Ectodermal cell (in vitro differentiated cells): ENCODE measurements at regions not wholly inside any gene's neighbourhood (a gene's known extent, or its start where the extent isn't known, plus 50 kb on each side); places are given as distances from the start of the nearest gene placed in this dataset.

Source experiments
- H3K27ac ChIP-seq: 2 replicates; pipeline ENCODE4 v1.7.0; 2013; ENCODE audit warnings: mild to moderate bottlenecking, low read depth, low read length; ENCODE audit not compliant: insufficient read depth, poor library complexity, severe bottlenecking
- H3K27me3 ChIP-seq: 2 replicates; pipeline ENCODE4 v1.7.0; 2013; ENCODE audit warnings: mild to moderate bottlenecking, low read length; ENCODE audit not compliant: insufficient read depth, control insufficient read depth, poor library complexity, severe bottlenecking
- H3K36me3 ChIP-seq: one replicate; pipeline ENCODE4 v1.7.0; 2013; ENCODE audit warnings: low read length; ENCODE audit not compliant: control insufficient read depth, insufficient read depth
- H3K4me1 ChIP-seq: one replicate; pipeline ENCODE4 v1.7.0; 2013; ENCODE audit warnings: low read length; ENCODE audit not compliant: control insufficient read depth, insufficient read depth
- H3K4me3 ChIP-seq: 2 replicates; pipeline ENCODE4 v1.7.0; 2013; ENCODE audit warnings: low read depth, low read length, control low read depth; ENCODE audit not compliant: insufficient read depth
- H3K9me3 ChIP-seq: 2 replicates; pipeline ENCODE4 v1.7.0; 2013; ENCODE audit warnings: mild to moderate bottlenecking, low read length, moderate library complexity; ENCODE audit not compliant: control insufficient read depth
- WGBS, 2 experiments: methylation state at CpG; one replicate each; pipeline ENCODE4 v1.1.7; 2013; ENCODE audit warnings: missing lambda C conversion rate in 2 of 2; 5-methylcytosine and 5-hydroxymethylcytosine counted together

DNA sequence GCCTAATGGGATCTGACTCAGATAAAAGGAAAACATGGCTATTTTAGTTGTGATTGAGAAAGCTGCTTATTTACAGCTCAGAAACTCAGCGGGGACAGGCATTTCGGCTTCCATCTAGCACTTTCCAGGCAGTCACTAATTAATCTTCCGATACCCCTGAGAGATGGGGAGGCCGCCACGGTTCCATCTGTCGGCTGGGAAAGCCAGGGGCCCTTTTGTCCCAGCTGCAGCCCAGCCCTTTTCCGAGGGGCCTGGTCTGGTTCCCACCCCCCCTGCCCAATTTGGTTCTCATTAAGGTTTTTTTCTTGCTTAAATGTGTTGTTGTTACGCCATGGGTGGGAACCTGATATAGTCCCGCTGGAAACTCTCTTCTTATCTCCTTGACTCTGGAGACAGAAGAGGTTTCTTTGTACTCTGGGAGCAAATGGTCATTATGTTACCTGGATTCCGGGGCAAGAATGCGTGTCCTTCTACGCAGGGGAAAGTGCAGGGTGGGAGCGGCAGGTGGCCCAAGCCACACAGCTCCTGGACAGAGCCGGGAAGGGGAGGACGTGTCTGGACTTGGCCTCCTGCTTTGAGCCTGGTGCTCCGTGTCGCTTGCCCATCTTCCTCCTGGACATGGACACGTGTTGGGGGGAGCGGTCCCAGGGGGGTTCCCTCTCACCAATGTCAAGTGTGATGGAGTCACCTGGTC lies 50.9 kb upstream of the GSE1 start:
- Histone ChIP-seq H3K27me3 (peaks cover 18% of the 10 kb centered on the region), H3K4me3 (no peak overlapping the region), H3K9me3 (no peaks in the 10 kb centered on the region), H3K4me1 (peaks cover 43% of the 10 kb centered on the region), H3K27ac (no peak overlapping the region), H3K36me3 (no peaks in the 10 kb centered on the region)
- WGBS, 2 experiments: 81 to 82% methylated on average over 19 of the region's 19 CpGs

GRCh38 chr16:85563034-85563433 lies 50.1 kb upstream of the GSE1 start:
- Histone ChIP-seq H3K27me3 (peaks cover 10% of the 10 kb centered on the region), H3K36me3 (no peaks in the 10 kb centered on the region), H3K9me3 (no peaks in the 10 kb centered on the region), H3K27ac (no peak overlapping the region), H3K4me3 (no peak overlapping the region), H3K4me1 (peaks cover 39% of the 10 kb centered on the region)
- 88 to 93% methylated on average over 7 to 8 of the region's 8 CpGs for WGBS, 2 experiments
